Kidney epithelial cell (primary cell): ENCODE measurements at regions not wholly inside any gene's neighbourhood (a gene's known extent, or its start where the extent isn't known, plus 50 kb on each side); places are given as distances from the start of the nearest gene placed in this dataset.

ENCODE experiments used
- DNase-seq: peaks from one replicate; pipeline ENCODE4 v3.0.0-alpha.2; 2010; ENCODE audit warnings: low read depth
- H3K27me3 ChIP-seq: 2 replicates; pipeline ENCODE4 v1.6.0; 2011; ENCODE audit warnings: low read length; ENCODE audit not compliant: control insufficient read depth, insufficient read depth
- H3K36me3 ChIP-seq: 2 replicates; pipeline ENCODE4 v1.5.1; 2011; ENCODE audit warnings: low read length; ENCODE audit not compliant: control insufficient read depth, insufficient read depth
- H3K4me3 ChIP-seq: 2 replicates; pipeline ENCODE4 v1.5.1; 2011; ENCODE audit warnings: low read depth, mild to moderate bottlenecking, control low read depth, low read length
- TF ChIP-seq, protein P1 (sequence below): IDR thresholded peaks from 2 replicates; pipeline ENCODE4 v1.5.1; 2011; ENCODE audit warnings: mild to moderate bottlenecking, moderate library complexity, low read length, control low read depth, inconsistent platforms; ENCODE audit not compliant: insufficient read depth, poor library complexity, severe bottlenecking

DNA sequence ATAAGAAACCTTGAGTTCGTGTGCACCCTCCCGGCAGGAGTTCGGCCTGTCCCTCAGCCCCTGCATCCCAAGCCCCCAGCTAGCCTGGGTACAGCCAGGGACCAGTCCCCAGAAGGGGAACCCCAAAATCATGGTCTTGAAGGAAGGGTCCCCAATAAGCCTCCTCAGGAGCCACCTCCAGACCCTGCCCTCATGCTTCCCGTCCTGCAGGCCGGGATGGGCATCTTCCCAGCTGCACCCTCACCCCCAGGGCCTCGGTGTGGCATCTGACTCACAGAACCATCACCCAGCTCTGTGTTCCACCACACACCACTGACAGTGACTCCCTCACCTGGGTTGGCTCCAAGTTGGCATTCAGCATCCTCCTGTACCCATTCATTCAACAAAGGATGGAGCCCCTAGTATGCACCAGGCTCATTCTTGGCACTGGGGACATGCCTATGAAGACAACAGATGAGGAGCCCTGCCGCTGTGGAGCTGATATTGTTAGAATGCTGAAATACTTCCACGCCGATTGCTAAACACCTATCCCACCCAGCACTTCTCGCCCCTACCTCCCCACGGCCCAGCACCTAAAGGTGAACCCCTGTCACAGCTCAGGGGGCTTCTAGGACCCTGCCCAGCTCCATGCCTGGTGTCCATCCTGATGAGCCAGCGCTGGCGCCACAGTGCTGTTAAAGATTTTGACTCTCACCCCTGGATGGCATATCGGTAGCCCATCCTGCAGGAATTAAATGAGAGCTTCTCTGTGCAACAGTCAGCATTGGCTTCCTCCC, 77.8 kb downstream of the BUD13 start:
- Histone ChIP-seq H3K4me3 (no peak overlapping the region), H3K27me3 (no peaks in the 10 kb centered on the region), H3K36me3 (no peaks in the 10 kb centered on the region)
- DNase-seq = no peak
- TF ChIP-seq, protein P1, sequence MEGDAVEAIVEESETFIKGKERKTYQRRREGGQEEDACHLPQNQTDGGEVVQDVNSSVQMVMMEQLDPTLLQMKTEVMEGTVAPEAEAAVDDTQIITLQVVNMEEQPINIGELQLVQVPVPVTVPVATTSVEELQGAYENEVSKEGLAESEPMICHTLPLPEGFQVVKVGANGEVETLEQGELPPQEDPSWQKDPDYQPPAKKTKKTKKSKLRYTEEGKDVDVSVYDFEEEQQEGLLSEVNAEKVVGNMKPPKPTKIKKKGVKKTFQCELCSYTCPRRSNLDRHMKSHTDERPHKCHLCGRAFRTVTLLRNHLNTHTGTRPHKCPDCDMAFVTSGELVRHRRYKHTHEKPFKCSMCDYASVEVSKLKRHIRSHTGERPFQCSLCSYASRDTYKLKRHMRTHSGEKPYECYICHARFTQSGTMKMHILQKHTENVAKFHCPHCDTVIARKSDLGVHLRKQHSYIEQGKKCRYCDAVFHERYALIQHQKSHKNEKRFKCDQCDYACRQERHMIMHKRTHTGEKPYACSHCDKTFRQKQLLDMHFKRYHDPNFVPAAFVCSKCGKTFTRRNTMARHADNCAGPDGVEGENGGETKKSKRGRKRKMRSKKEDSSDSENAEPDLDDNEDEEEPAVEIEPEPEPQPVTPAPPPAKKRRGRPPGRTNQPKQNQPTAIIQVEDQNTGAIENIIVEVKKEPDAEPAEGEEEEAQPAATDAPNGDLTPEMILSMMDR = no peak

DNA sequence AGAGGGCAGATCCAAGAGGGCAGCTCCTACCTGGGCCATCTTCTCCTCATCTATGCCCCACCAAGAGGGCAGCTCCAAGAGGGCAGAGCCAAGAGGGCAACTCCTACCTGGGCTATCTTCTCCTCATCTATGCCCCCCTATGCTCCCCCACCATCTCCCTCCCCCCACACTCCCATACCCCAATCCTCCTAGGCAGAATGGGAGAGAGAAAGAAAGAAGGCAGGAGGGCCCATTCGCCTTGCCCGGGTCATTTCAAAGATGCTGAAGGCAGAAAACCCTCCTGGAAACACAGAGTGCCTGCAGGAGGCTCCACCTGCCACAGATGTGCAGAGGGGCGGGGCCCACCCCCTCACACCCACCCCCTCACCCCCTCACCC, 78.5 kb downstream of the BUD13 start:
- TF ChIP-seq, protein P1 = no peak
- no peaks in the 10 kb centered on the region for H3K36me3 ChIP-seq
- no peak overlapping the region for H3K4me3 ChIP-seq
- no peaks in the 10 kb centered on the region for H3K27me3 ChIP-seq
- DNase-seq = no peak

DNA sequence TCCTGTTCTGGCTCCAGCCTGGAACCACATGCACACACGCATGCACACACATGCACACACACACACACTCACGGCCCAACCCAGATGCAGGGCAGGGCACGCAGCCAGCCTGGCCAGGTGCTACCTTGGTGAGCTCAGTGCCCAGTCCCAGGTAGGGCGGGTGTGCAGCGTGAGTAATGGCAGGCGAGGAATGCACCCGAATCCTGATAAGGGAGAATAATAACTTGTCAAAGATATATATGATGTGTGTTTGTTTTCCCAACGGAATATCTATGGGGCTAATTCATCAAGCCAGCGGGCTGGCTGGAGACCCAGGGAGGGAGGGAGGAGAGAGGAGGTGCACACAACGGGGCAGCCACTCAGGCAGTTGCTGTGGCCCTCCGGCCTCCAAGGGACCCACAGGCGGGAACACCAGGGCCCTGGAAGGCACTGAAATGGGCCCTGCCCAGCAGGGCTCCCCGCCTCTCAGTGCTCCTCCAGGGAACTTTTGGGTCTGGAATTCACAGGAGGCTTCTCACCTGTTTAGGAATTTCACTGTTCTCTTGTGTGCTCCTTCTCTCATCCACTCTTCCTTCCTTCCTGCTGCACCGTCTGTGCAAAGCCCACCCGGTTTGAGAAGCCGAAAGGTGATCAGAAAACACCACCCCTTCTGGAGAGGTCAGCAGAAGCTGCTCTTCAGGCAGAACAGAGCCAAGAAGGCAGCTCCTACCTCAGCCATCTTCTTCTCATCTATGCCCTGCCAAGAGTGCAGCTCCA, 79.0 kb downstream of the BUD13 start:
- Histone ChIP-seq H3K4me3 (no peak overlapping the region), H3K36me3 (no peaks in the 10 kb centered on the region), H3K27me3 (no peaks in the 10 kb centered on the region)
- TF ChIP-seq, protein P1 = no peak
- no peak for DNase-seq

DNA sequence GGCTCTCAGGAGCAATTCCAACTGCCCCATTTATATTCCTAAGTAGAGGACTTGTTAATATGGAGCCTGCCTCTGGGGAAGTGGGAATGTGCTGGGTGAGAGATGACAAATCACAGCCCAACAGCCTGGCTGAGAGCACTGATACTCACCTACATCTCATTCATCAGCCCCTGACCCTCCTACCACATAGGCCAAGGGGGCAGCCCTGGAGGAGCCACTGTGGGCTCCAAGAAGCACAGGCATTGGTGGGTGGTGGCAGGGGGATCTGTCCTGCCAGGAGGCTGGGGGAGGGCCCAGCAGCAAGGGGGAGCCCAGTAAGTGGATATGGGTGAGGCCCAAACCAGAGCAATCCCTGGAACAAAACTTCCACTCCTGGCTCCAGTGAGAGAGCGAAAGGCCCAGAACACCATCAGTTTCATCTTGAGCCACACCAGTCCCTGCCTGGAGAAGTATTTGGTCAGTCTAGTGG, 79.7 kb downstream of the BUD13 start:
- TF ChIP-seq, protein P1 = no peak
- no peak for DNase-seq
- Histone ChIP-seq H3K4me3 (no peak overlapping the region), H3K27me3 (no peaks in the 10 kb centered on the region), H3K36me3 (no peaks in the 10 kb centered on the region)

DNA sequence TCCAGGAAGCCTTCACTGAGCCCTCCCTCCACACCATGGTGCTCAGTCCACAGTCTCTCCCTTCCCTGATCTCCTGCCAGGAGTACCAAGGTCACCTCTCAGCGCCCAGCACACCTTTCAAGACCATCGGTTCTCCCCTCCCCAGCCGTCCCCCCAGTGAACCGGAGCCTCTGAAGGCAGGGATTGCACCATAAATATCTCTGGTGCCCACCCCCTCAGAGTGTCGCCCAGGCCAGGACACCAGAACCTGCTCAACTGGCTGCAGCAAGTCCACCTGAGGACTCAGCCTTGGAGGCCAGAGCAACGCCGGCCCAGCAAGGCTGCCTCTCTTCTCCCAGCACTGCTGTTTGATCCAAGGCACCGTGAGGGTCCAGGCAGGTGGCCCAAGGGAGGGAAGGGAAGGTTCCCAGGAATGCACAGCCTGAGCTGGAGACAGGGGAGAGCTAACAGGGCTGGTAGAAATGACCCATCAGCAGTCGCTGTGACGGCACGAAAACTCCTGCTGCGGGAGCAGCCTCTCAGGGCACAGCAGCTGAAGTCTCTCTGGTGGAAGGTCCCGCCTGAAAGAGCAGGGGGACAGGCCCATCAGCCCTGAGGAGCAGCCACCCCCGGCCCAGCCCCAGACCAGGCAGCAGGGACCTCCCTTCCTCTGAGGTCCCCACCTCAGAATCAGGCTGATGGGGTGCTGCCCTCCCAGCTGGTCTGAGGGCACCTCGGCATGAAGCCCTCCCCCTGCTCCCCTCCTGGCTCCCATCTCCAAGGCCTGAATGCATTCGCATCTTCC, 80.3 kb downstream of the BUD13 start:
- H3K27me3 ChIP-seq = no peaks in the 10 kb centered on the region
- H3K36me3 ChIP-seq = no peaks in the 10 kb centered on the region
- no peak for DNase-seq
- TF ChIP-seq, protein P1 = no peak
- H3K4me3 ChIP-seq = no peak overlapping the region
